ENCODE measurements at regions not wholly inside any gene's neighbourhood (a gene's known extent, or its start where the extent isn't known, plus 50 kb on each side); places are given as distances from the start of the nearest gene placed in this dataset.

- H3K27ac ChIP-seq (ENCODE audit: poor library complexity, severe bottlenecking), result no peak overlapping the region
- DNase-seq (ENCODE audit: low spot score) (no peak), ATAC-seq (ENCODE audit: low read depth) (no peak)
- H3K4me1 ChIP-seq (ENCODE audit: insufficient read depth, poor library complexity, severe bottlenecking), result peaks cover 10% of the 10 kb centered on the region
- no peak overlapping the region for H3K4me3 ChIP-seq (ENCODE audit: severe bottlenecking)
- no peak for TF ChIP-seq CTCF (IDR thresholded peaks at IDR 0.05; ENCODE audit: poor library complexity, severe bottlenecking)
- no peaks in the 10 kb centered on the region for H3K36me3 ChIP-seq (ENCODE audit: low read depth)
- H3K27me3 ChIP-seq (ENCODE audit: insufficient read depth, poor library complexity, severe bottlenecking), result no peaks in the 10 kb centered on the region
- no peaks in the 10 kb centered on the region for H3K9me3 ChIP-seq (ENCODE audit: severe bottlenecking)
Observed at GRCh38 chr11:70605846-70606245, 207.5 kb downstream of the CTTN start.

- H3K27ac ChIP-seq (ENCODE audit: poor library complexity, severe bottlenecking), result no peak overlapping the region
- no peak for TF ChIP-seq CTCF (IDR thresholded peaks at IDR 0.05; ENCODE audit: poor library complexity, severe bottlenecking)
- H3K36me3 ChIP-seq (ENCODE audit: low read depth), result no peaks in the 10 kb centered on the region
- H3K4me3 ChIP-seq (ENCODE audit: severe bottlenecking), result no peak overlapping the region
- H3K4me1 ChIP-seq (ENCODE audit: insufficient read depth, poor library complexity, severe bottlenecking), result peaks cover 10% of the 10 kb centered on the region
- no peaks in the 10 kb centered on the region for H3K27me3 ChIP-seq (ENCODE audit: insufficient read depth, poor library complexity, severe bottlenecking)
- DNase-seq (ENCODE audit: low spot score) (no peak), ATAC-seq (ENCODE audit: low read depth) (no peak)
- H3K9me3 ChIP-seq (ENCODE audit: severe bottlenecking), result no peaks in the 10 kb centered on the region
Observed at GRCh38 chr11:70606248-70606950, 208.1 kb downstream of the CTTN start.

GRCh38 chr11:70606951-70607330 is 208.6 kb downstream of the CTTN start:
- no peak for ATAC-seq (ENCODE audit: low read depth)
- Histone ChIP-seq H3K27me3 (ENCODE audit: insufficient read depth, poor library complexity, severe bottlenecking) (no peaks in the 10 kb centered on the region), H3K36me3 (ENCODE audit: low read depth) (no peaks in the 10 kb centered on the region), H3K4me3 (ENCODE audit: severe bottlenecking) (no peak overlapping the region), H3K27ac (ENCODE audit: poor library complexity, severe bottlenecking) (no peak overlapping the region), H3K9me3 (ENCODE audit: severe bottlenecking) (no peaks in the 10 kb centered on the region), H3K4me1 (ENCODE audit: insufficient read depth, poor library complexity, severe bottlenecking) (peaks cover 10% of the 10 kb centered on the region)
- no peak for DNase-seq (ENCODE audit: low spot score)
- no peak for TF ChIP-seq CTCF (IDR thresholded peaks at IDR 0.05; ENCODE audit: poor library complexity, severe bottlenecking)

- Histone ChIP-seq H3K36me3 (ENCODE audit: low read depth) (no peaks in the 10 kb centered on the region), H3K27me3 (ENCODE audit: insufficient read depth, poor library complexity, severe bottlenecking) (no peaks in the 10 kb centered on the region), H3K9me3 (ENCODE audit: severe bottlenecking) (no peaks in the 10 kb centered on the region), H3K27ac (ENCODE audit: poor library complexity, severe bottlenecking) (no peak overlapping the region), H3K4me1 (ENCODE audit: insufficient read depth, poor library complexity, severe bottlenecking) (peaks cover 10% of the 10 kb centered on the region), H3K4me3 (ENCODE audit: severe bottlenecking) (no peak overlapping the region)
- DNase-seq (ENCODE audit: low spot score) (no peak), ATAC-seq (ENCODE audit: low read depth) (no peak)
- TF ChIP-seq CTCF (IDR thresholded peaks at IDR 0.05; ENCODE audit: poor library complexity, severe bottlenecking), result no peak
Observed at GRCh38 chr11:70607561-70607960, 209.2 kb downstream of the CTTN start.

Data from RWPE2 (cell line).